HUDEP-2 (cell line): ENCODE measurements at regions not wholly inside any gene's neighbourhood (a gene's known extent, or its start where the extent isn't known, plus 50 kb on each side); places are given as distances from the start of the nearest gene placed in this dataset.

Experiments used
- DNase-seq, 76 experiments: peaks; one replicate each; lab custom pipeline; 2025; ENCODE audit not compliant: unreplicated experiment in 76 of 76; lab: John Stamatoyannopoulos, UW

- no peak for DNase-seq
Measured at GRCh38 chr2:18209934-18210639, 331.6 kb downstream of the KCNS3 start.

- DNase-seq: no peak
Measured at GRCh38 chr2:18208956-18209355, 330.5 kb downstream of the KCNS3 start.

GRCh38 chr2:18200771-18201170, 322.3 kb downstream of the KCNS3 start:
- DNase-seq: no peak

- no peak for DNase-seq
Measured at GRCh38 chr2:18198677-18199076, 320.2 kb downstream of the KCNS3 start.

- no peak for DNase-seq
Measured at GRCh38 chr2:18194161-18194560, 315.7 kb downstream of the KCNS3 start.

- DNase-seq: no peak
Measured at GRCh38 chr2:18186816-18187613, 308.5 kb downstream of the KCNS3 start.

GRCh38 chr2:18182861-18183260, 304.4 kb downstream of the KCNS3 start:
- DNase-seq: no peak

- DNase-seq: no peak
Measured at GRCh38 chr2:18180912-18181311, 302.4 kb downstream of the KCNS3 start.

GRCh38 chr2:18180031-18180610, 301.7 kb downstream of the KCNS3 start:
- DNase-seq: no peak

GRCh38 chr2:18178736-18179349, 300.4 kb downstream of the KCNS3 start:
- DNase-seq: peak in 21 of 76 experiments; percentile 1 to 49 (median 16)

GRCh38 chr2:18176679-18177215, 298.3 kb downstream of the KCNS3 start:
- no peak for DNase-seq

GRCh38 chr2:18172607-18173006, 294.1 kb downstream of the KCNS3 start:
- no peak for DNase-seq

GRCh38 chr2:18171191-18172139, 293.0 kb downstream of the KCNS3 start:
- no peak for DNase-seq

GRCh38 chr2:18170642-18171041, 292.2 kb downstream of the KCNS3 start:
- no peak for DNase-seq

GRCh38 chr2:18169893-18170175, 291.4 kb downstream of the KCNS3 start:
- no peak for DNase-seq

- no peak for DNase-seq
Measured at GRCh38 chr2:18169121-18169892, 290.8 kb downstream of the KCNS3 start.

- no peak for DNase-seq
Measured at GRCh38 chr2:18167871-18168270, 289.4 kb downstream of the KCNS3 start.

GRCh38 chr2:18161681-18162080, 283.2 kb downstream of the KCNS3 start:
- DNase-seq: no peak

GRCh38 chr2:18159896-18160295, 281.4 kb downstream of the KCNS3 start:
- DNase-seq: no peak
